Lower leg skin (tissue), 3 donors: ENCODE measurements at regions not wholly inside any gene's neighbourhood (a gene's known extent, or its start where the extent isn't known, plus 50 kb on each side); places are given as distances from the start of the nearest gene placed in this dataset.

Source experiments
- CTCF ChIP-seq, 3 donors: fragments of 450-650 bp; IDR thresholded peaks; one replicate each; pipeline ENCODE4 v1.5.1; 2016; ENCODE audit warnings: antibody characterized with exemption in 3 of 3, mild to moderate bottlenecking in 3 of 3, moderate library complexity in 2 of 3
- POLR2A ChIP-seq, 2 donors: fragments of 450-650 bp; IDR thresholded peaks; one replicate each; pipeline ENCODE4 v1.6.1; 2016 to 2017; ENCODE audit warnings: antibody characterized with exemption in 2 of 2, mild to moderate bottlenecking in 1 of 2, moderate library complexity in 1 of 2

DNA sequence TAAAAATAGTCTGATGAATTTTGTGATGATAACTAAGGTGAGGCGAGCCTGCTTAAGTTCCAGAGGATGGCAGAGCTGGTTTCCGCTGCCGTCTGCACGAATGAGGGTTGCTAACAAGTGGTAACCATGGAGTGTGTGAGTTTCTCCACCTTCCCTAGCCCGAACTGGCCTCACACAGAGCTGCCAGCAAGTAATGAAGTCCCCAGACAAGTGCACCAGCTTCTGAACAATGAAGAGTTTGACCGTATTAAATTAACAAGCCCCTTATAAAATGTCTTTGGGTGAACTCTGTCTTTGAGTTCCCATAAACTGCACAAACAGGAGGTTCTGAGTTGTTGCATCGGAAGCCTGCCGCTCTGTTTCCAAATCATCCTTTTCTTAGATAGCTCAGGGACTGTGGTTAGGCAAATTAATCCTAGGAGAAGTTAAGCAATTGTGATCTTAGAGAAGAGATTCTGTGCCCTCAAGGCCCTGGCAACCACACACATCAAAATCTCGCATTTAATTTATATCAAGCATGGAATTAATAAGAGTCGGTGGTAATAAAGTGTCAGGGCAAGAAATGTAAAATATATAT is 274.1 kb upstream of the DAAM1 start:
- TF ChIP-seq POLR2A (IDR thresholded peaks at IDR 0.05): no peak
- TF ChIP-seq CTCF (IDR thresholded peaks at IDR 0.05): no peak
